ENCODE measurements at regions not wholly inside any gene's neighbourhood (a gene's known extent, or its start where the extent isn't known, plus 50 kb on each side); places are given as distances from the start of the nearest gene placed in this dataset.
A peak's percentile ranks its signal among the peaks of the same experiment; 100 is the strongest.

DNA sequence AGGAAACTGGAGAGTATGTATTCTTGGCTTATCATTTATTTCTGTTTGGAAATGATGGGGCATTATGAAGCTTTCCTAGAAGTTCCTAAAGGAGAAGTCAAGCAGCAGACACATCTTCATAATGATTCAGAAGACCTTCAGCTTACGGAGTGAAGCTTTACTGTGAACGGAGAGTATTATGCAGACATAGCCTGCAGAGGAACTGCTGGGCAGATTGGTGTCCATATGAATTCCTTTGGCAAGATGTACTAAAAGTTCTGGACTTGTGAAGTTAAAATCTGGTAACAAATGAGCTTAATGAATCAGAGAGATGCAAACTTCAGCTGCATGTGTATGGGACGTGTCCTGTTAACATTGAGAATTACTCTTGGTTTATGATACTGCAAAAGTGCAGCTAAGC, 60.1 kb downstream of the NABP1 start:
- peak in 1 of 2 experiments; percentile 13 for DNase-seq

DNA sequence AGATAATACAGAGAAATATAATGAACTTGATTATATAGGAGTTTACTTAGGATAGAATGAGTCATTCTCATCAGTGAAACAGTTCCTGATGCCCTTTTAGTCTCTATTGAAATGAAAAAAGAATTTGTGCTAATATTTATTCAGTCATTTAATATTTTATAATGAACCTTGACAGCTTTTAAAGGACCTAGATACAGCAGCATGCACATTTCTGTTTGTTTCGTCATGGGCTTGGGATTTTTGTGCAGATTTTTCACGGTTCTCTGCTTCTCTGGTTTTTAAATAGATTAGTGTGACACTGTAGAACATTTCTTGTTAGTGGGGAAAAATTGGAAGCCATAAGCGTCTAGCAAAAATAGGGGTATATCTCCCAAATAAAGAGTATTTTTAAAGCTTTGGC, 60.7 kb downstream of the NABP1 start:
- no peak for DNase-seq

DNA sequence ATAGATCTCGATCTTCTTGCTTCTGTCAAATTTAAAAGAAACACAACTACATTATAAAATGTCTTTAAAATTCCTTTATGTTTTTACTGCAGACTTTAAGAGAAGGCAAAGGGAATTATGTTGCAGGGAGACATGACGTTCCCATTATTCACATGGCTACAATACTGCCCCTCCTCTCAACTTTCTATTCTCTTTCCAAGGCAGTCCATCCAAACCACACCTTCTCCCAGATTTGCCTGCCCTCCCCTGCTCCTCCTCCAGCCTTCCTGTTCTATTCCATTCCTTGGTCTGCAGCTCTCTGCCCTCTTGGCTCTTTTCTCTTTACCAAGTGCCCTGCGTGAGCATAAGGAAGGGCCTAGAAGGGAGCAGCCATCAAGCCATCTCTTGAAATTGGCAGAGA, 61.3 kb downstream of the NABP1 start:
- no peak for DNase-seq

DNA sequence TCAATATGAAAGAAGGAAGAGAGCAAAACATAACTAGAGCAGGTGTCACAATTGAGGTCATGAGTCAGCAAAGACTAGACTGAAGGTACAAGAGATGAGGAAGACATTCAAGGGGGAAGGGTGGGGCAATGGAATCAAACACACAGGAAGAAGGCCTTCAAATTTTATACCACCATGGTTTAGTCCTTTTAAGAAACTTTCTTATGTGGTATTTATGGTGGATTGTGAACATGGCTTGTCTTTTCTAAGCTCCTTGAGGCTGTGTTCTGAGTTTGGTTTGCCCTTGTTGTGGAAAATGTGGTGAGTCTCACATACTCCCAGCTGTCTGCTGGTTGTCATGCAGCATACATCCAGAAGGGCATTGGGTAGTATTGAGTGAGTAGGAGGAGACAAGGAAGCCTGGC, 62.1 kb downstream of the NABP1 start:
- no peak for DNase-seq

DNA sequence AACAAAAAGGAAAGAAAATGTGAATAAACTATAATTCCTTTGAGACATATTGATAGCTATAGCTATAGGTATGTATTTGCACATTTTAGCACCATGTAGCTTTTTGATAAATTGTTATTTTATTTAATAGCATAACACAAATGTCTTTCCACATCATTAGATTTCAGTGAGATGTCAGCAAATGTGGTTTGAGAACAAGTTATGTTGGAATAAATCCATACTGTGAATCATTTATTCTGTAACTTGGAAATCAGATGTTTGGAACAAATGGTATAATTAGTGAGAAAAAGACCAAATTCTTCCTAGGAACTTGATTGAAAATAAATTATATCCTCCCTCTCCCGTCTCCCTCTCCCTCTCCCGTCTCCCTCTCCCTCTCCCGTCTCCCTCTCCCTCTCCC, 62.8 kb downstream of the NABP1 start:
- DNase-seq: no peak

DNA sequence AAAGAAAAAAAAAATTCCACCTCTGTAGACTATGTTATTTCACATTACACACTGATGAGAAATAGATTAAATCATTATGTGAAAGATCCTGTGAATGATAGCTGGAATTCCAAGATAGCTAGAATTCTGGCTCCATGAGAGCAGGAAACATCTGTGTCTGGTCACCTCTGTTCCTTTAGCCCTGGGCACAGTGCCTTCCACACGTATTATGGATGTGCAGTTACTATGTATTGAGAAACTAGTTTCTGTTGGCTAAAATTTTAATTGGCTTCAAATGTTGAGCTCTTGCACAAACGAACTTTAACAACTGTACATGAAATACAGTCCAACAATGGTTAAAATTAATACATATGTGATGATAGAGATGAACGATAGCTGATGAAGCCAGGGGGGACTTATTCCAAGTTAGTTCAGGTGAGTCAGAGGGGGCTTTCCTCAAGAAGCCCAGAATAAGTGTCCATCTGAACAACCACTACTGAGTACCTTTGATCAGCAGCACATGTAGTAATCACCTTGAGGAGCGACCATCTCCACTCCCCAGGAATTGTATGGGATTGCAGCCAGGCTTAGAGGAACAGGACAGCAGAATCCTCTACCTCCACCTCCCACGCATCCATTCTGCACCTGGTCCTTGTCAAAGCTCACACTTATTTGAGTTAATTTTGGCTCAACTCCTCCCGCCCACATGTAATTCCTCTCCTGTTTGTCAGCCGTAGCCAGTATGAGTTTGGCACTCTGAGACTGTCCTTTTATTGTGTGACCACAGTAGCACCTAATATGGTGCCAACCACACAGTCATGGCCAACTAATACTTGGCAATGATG, 68.6 kb downstream of the NABP1 start:
- DNase-seq: no peak

DNA sequence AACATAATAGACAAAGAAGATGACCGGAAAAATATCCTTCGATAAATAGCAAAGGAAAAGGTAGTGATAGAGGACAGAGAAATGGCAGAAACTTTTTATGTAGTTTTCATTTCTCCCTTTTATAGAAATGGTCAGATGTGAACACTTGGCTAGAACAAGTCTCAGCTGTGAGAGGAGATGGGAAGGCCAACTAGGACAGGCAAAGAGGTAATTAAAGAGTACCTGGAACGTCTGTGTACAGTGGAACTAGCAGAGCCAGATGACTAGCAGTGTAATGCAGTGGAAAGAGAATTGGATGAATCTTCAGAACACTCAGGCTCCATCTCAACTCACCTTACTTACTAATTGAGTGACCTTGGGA, 69.2 kb downstream of the NABP1 start:
- no peak for DNase-seq

DNA sequence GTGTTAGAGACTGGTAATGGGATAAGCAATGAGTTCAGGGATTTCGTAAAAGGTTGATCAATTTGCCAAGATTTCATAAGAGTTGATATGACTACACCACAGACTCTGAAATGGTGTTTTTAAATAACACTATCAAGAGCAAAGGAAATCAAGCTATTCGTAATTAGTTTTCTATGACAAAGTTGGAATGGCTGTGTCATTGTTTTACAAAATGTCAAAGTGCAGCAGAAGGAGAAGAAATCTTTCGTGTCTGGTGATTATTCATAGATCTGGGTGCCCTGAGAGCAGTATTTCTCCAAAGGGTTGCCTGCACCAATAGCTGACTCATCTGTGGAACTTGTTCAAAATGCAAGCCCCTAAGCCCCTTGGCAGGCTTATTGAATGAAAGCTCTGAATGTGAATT, 70.1 kb downstream of the NABP1 start:
- DNase-seq: no peak

DNA sequence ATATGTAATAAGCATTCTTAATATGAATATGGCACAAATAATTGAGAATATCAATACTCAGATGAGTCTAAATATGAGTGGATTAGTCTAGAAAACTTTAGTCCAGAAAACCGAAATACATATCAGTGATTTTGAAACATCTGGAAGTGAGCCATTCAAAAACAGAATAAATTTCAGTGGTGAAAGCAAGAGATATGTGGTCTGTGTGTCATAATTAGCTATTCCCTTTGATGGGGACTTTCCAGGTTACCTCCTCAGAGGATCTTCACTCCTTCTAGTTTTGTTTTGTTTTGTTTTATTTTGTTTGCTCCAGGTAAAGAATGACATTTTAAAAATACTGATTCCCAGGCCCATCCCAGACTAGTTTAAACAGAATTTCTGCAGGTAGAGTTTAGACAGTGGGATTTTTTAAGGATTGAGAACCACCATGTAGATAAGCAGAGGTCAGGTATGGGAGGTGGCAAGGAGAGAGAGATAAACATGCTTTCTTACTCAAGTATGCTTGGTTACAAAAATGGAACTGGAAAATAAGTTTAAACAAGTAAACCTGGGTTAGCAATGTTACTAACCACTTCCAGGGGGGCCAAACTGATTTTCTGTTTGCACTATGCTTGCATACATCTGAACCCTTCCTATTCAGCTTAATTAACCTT, 70.7 kb downstream of the NABP1 start:
- no peak for DNase-seq

DNA sequence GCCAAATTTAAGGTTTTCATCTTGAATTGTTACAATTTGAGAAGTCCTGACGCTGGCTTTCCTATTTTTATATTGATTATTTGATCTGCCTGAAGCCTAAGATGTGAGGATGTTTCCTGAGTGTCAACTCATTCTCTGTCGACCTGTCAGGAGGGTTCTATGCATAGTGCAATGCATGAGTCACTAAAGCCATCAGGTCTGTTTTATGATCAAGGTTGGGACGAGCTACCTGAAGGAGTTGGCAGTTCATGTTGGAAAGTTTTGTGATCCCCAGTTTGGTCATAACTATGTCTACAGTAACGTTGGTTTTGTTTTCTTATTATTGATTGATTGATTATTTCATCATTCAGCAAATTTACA, 71.2 kb downstream of the NABP1 start:
- no peak for DNase-seq

DNA sequence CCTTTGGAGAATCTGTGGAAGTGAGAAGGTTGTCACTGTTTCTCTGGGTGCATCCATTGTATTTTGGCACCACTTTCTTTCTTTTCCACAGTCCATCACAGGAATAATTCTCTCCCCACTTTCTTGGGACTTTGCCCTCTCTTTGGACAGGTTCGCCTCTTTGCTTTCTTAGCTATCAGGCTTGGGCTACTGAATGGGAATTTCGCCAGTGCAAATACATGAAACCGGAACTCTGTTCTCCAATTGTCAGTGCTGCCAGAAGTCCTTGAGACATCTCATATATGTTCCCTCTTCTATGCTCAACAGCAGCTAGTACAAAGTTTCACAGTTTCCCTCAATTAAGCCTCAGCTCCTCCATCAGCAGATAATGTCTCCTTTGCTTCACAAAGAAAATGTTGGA, 76.2 kb downstream of the NABP1 start:
- no peak for DNase-seq

DNA sequence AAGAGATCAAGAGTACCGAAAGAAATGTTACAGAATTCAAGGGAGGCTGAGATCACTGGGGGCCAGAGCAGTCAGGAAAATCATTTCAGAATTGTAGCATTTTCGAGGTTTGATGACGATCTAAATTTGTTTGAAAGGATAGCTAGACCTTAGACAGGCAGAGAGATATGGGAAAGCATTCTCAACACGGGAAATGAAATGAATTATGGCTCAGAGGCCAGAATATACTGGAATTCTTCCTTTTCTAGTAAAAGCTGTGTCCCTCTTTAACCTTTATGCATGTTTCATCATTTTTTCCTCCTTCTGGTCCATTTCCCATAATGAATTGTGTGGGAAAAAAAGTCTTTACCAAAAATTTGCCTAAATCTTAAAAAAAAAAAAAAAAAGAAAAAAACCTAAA, 78.8 kb downstream of the NABP1 start:
- no peak for DNase-seq

DNA sequence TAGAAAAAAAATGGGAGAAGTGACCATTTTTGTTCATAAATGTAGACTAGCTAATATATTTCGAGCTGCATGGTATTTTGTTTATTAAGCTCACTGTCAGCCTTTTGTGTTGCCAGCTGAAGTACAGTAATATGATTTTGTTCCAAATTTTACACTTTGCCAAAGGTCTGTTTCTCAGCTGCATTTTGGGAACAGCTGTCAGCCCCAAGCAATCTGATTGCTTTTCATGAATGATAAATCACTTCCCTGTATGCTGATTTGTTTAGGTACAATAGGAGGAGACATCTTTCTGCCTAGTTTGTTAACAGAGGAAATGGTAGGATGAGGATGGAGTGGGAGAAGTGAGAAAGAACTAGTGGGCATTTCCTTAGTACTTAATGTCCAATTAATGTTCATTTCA, 79.3 kb downstream of the NABP1 start:
- peak; percentile 67 to 83 for DNase-seq

DNA sequence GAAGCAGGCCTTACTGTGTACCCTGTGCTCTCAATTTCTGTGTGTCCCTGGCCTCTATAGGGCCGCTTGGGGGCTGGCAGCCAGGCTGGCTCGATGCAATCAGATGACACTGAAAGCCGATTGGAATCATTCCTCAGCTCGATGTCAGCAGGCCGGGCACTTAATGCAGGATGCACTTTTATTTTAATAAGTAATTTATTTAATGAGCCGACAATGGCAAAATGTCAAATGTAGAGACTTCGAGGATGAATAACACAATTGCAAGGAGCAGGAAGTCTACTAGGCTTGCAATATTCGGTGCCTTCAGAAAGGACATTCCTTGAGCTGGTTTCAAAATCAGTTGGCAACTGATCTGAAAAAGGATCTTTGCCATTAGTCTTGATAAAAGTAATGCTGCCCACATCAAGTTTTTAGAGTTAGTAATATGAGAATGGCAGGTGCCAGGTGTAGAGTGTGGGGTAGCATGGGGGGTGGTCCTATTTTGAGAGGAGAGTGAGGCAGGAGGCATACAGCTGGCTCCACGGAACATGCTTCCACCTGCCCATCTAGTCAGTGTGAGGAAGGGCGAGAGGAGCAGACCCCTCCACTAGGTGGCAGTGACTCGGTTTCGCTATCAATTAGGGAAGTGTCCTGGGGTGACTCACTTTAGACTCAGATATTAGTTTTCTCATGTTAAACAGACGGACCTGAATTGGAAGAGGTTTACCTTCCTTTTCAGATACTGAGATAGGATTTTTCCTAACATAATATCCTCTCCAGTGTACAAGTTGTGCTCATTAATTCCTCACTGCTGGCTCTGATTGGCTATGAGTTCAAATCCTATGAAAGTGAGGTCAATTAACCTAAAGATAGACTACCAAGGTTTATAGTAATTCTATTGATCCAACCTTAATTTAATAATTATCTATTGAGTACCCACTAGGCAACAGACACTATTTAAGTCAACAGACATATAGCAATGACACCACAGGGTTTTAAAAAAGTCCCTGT, 80.9 kb downstream of the NABP1 start:
- DNase-seq: peak; percentile 52 to 87

DNA sequence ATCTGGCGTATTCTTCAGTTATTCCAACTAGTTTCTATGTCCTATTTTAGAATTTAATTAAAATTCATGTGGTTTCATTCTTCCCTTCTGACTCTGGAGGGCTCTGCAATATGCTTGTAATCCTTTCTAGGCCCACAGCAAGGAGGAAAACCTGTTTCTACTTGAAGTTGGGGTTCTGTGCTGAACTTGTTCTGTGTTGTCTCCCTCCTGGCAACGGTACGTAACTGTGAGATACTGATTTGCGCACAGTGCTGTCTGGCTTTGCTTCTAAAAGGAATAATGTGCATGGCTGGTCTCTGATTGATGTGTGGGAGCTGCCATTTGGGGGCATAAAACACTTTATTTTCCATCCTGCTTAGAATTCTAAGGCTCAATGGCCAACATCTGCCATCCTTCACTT, 81.7 kb downstream of the NABP1 start:
- DNase-seq: no peak

DNA sequence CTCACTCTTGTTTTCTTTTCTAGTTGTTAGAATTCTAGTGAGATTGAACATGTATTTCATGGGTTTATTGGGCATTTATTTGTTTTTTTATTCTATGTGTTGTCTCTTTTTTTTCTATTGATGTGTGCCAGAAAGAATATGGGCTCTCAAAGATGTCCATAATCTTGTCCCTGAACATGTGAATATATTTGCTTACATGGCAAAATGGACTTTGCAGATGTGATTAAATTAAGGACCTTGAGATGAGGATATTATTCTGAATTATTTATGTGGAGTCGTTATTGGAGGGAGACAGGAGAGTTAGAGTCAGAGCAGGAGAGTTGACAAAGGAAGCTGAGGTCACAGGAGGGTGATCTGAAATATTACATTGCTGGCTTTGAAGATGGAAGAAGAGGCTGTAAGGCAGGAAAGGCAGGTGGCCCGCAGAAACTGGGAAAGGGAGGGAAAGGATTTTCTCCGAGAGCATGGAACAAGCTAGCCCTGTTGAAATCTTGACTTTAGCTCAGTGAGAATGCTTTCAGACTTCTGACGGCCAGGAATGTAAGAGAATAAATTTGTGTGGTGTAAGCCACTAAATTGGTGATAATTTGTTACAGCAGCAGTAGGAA, 82.8 kb downstream of the NABP1 start:
- DNase-seq: no peak

DNA sequence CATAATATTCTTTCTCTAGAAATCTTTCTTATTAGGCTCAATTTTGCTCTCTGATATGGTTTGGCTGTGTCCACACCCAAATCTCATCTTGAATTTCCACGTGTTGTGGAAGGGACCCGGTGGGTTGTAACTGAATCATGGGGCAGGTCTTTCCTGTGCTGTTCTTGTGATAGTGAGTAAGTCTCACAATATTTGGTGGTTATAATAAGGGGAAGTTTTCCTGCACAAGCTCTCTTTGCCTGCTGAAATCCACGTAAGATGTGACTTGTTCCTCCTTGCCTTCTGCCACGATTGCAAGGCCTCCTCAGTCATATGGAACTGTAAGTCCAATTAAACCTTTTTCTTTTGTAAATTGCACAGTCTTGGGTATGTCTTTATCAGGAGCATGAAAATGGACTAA, 73.8 kb downstream of the CAVIN2 start:
- no peak for DNase-seq

DNA sequence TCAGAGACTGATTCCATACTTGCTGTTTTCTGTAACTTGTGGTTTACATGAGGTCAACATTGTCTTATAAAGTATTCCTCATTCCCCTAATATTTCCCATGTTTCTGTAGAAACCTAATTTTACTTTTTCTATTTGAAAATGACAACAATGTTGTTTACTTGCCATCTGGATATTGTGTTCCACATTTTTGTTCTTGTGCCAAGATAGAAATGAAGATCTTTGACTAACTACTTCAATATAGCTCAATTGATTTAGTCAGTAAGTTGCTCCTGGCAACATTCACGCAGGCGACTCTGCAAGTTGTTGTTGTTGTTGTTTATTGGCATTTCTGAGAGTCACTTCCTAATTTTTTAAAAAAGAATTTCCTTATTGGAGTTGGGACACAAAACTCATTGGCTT, 69.5 kb downstream of the CAVIN2 start:
- no peak for DNase-seq

DNA sequence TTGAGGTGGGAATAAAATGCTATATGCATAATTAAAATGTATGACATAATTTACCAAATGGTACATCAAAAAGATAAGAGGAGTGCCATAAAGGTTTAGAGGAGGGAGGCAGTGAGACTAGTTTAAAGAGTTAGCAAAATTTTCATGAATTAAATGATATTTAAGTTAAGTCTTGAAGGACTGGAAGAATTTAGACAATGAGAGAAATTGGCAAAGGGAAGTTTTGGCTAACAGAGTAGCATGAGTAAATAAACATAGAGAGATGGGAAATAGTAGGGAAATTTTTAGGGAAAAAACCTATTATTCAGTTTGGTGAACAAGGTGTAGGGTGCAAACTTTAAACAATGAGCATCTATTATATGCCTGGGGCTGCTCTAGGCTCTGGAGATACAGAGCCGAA, 68.8 kb downstream of the CAVIN2 start:
- DNase-seq: no peak

DNA sequence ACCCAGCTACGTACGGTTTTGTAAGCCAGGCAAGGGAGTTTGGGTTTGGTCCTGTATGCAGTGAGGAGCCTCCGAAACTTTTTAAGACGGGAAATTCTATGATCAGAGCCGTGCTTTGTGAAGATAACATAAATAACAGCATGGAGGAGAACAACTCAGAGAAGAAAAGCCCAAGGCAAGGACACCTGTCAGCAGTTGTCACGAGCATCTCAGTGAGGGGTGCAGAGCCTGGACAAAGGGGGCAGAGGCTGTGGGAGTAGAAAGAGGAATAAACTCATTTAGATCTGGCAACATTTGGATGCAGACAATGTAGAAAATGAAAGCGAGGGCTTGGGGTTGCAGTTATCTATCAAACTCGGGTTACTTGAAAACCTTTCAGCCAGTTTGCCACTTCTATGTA, 64.5 kb downstream of the CAVIN2 start:
- no peak for DNase-seq

DNA sequence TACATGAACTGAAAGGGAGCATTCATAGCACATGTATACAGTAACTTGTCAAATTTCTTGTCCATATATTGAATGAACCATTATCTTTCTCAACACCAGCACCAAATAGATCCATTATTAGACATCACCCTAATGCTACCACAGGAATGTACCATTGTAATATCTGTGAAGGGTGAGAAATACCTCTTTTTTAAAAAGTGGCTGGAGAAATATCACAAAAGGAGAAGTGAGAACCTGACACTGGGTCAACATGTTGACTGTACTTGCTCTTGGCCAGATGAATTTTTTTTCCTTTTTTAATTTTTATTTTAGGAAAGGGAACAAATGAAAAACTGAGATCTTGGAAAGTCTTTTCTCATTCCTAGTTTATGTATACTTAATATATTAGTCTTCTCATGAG, 63.5 kb downstream of the CAVIN2 start:
- DNase-seq: no peak

Data from NCI-H446 (cell line).